ENCODE measurements at regions not wholly inside any gene's neighbourhood (a gene's known extent, or its start where the extent isn't known, plus 50 kb on each side); places are given as distances from the start of the nearest gene placed in this dataset.

DNA sequence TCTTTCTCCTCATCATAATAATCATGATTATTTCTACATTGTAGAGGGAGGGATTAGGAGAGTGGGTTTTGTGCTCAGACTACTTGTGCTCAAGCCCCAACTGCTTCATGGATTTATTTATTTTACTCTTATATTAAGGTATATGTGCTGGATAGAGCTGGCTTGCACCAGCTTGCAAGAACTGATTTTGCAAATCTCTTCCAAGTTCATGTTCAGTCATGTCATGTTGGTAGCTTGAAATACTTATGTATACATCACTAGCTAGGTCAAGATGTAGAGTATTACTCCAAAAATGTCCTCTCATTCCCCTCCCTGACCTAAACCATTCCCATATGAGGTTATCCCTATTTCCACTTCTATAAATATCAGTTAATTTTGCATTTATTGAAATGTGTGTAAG, 293.9 kb upstream of the RBMS3 start:
- Histone ChIP-seq H3K9me3 (replicated peaks in 1 of 2; ENCODE audit: control insufficient read depth in 1 of 2, insufficient read depth in 1 of 2, low read length in 2 of 2) (no peaks in the 10 kb centered on the region), H3K4me1 (ENCODE audit: control insufficient read depth in 1 of 2, insufficient read depth in 2 of 2, low read length in 2 of 2) (peaks cover 10 to 15% of the 10 kb centered on the region in 2 donors), H3K27ac (ENCODE audit: low read depth in 1 of 2, low read length in 2 of 2) (no peak overlapping the region), H2AFZ (ENCODE audit: insufficient read depth, low read depth, low read length, poor library complexity, severe bottlenecking) (no peak overlapping the region), H3K27me3 (ENCODE audit: control insufficient read depth in 2 of 2, insufficient read depth in 2 of 2, low read length in 2 of 2) (no peaks in the 10 kb centered on the region), H4K20me1 (ENCODE audit: insufficient read depth, low read length) (no peaks in the 10 kb centered on the region), H3K4me3 (replicated peaks in 1 of 3; ENCODE audit: low read depth in 2 of 3, low read length in 3 of 3) (no peak overlapping the region), H3K4me2 (replicated peaks; ENCODE audit: extremely low read depth, low read length, poor library complexity, severe bottlenecking) (no peak overlapping the region), H3K36me3 (replicated peaks in 1 of 2; ENCODE audit: control insufficient read depth in 1 of 2, insufficient read depth in 2 of 2, low read length in 2 of 2) (no peaks in the 10 kb centered on the region), H3K79me2 (ENCODE audit: insufficient read depth, low read length) (no peaks in the 10 kb centered on the region), H3K9ac (ENCODE audit: insufficient read depth, low read length, poor library complexity, severe bottlenecking) (no peak overlapping the region)
- no peak for DNase-seq
- no peaks in the 10 kb centered on the region for H3K27me3 Mint-ChIP-seq (ENCODE audit: low read depth in 3 of 3)
- TF ChIP-seq, protein P1, sequence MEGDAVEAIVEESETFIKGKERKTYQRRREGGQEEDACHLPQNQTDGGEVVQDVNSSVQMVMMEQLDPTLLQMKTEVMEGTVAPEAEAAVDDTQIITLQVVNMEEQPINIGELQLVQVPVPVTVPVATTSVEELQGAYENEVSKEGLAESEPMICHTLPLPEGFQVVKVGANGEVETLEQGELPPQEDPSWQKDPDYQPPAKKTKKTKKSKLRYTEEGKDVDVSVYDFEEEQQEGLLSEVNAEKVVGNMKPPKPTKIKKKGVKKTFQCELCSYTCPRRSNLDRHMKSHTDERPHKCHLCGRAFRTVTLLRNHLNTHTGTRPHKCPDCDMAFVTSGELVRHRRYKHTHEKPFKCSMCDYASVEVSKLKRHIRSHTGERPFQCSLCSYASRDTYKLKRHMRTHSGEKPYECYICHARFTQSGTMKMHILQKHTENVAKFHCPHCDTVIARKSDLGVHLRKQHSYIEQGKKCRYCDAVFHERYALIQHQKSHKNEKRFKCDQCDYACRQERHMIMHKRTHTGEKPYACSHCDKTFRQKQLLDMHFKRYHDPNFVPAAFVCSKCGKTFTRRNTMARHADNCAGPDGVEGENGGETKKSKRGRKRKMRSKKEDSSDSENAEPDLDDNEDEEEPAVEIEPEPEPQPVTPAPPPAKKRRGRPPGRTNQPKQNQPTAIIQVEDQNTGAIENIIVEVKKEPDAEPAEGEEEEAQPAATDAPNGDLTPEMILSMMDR (IDR thresholded peaks at IDR 0.05), result no peak
- no peak overlapping the region for H3K4me3 Mint-ChIP-seq
- no peak overlapping the region for H3K27ac Mint-ChIP-seq
- intact Hi-C loops (cut with micrococcal nuclease), result no loop called here
- H3K4me1 Mint-ChIP-seq, result peaks cover 17% of the 10 kb centered on the region
- H3K36me3 Mint-ChIP-seq, result no peaks in the 10 kb centered on the region
- H3K9me3 Mint-ChIP-seq, result peaks cover 0 to 6% (median 0%) of the 10 kb centered on the region in 7 donors

- intact Hi-C loops (cut with micrococcal nuclease), result no loop called here
- peaks cover 0 to 5% (median 1%) of the 10 kb centered on the region in 7 donors for H3K9me3 Mint-ChIP-seq
- Histone ChIP-seq H3K9me3 (replicated peaks in 1 of 2; ENCODE audit: control insufficient read depth in 1 of 2, insufficient read depth in 1 of 2, low read length in 2 of 2) (peaks cover 0 to 4% of the 10 kb centered on the region in 2 donors), H2AFZ (ENCODE audit: insufficient read depth, low read depth, low read length, poor library complexity, severe bottlenecking) (peak overlapping the region; percentile 48), H3K4me2 (replicated peaks; ENCODE audit: extremely low read depth, low read length, poor library complexity, severe bottlenecking) (no peak overlapping the region), H3K27ac (ENCODE audit: low read depth in 1 of 2, low read length in 2 of 2) (peak overlapping the region in 1 of 2 donors; percentile 35), H3K36me3 (replicated peaks in 1 of 2; ENCODE audit: control insufficient read depth in 1 of 2, insufficient read depth in 2 of 2, low read length in 2 of 2) (no peaks in the 10 kb centered on the region), H4K20me1 (ENCODE audit: insufficient read depth, low read length) (no peaks in the 10 kb centered on the region), H3K9ac (ENCODE audit: insufficient read depth, low read length, poor library complexity, severe bottlenecking) (no peak overlapping the region), H3K79me2 (ENCODE audit: insufficient read depth, low read length) (no peaks in the 10 kb centered on the region), H3K27me3 (ENCODE audit: control insufficient read depth in 2 of 2, insufficient read depth in 2 of 2, low read length in 2 of 2) (no peaks in the 10 kb centered on the region), H3K4me3 (replicated peaks in 1 of 3; ENCODE audit: low read depth in 2 of 3, low read length in 3 of 3) (no peak overlapping the region), H3K4me1 (ENCODE audit: control insufficient read depth in 1 of 2, insufficient read depth in 2 of 2, low read length in 2 of 2) (peaks cover 10 to 15% of the 10 kb centered on the region in 2 donors)
- no peak overlapping the region for H3K4me3 Mint-ChIP-seq
- TF ChIP-seq, protein P1 (IDR thresholded peaks at IDR 0.05), result no peak
- H3K27ac Mint-ChIP-seq, result peak overlapping the region in 5 of 7 donors; percentile 23 to 70 (median 35)
- no peaks in the 10 kb centered on the region for H3K36me3 Mint-ChIP-seq
- H3K4me1 Mint-ChIP-seq, result peaks cover 17% of the 10 kb centered on the region
- no peaks in the 10 kb centered on the region for H3K27me3 Mint-ChIP-seq (ENCODE audit: low read depth in 3 of 3)
- WGBS (ENCODE audit: insufficient coverage), result no CpG with 5 or more reads among the region's 2 CpGs
- DNase-seq, result peak; percentile 1 to 37 (median 3)
Observed at GRCh38 chr3:28989646-28990089, 291.2 kb upstream of the RBMS3 start.

Measured in CD14-positive monocyte (primary cell).